Mammary epithelial cell (primary cell): ENCODE measurements at regions not wholly inside any gene's neighbourhood (a gene's known extent, or its start where the extent isn't known, plus 50 kb on each side); places are given as distances from the start of the nearest gene placed in this dataset.

Experiments used
- CTCF ChIP-seq, 2 donors: IDR thresholded peaks in 1 of 2; conservative IDR thresholded peaks in 1 of 2; 2 replicates each; pipeline ENCODE4 v1.5.1; 2011 to 2012; ENCODE audit warnings: inconsistent platforms in 2 of 2, low read length in 2 of 2, mild to moderate bottlenecking in 2 of 2, control low read depth in 1 of 2, low read depth in 1 of 2; ENCODE audit not compliant: insufficient read depth in 1 of 2; ENCODE audit errors: extremely low read depth in 1 of 2
- EZH2 ChIP-seq: IDR thresholded peaks from 2 replicates; pipeline ENCODE4 v1.6.1; 2012; ENCODE audit warnings: low read length, inconsistent platforms, borderline replicate concordance

- TF ChIP-seq EZH2 (no peak), CTCF (conservative IDR thresholded peaks at IDR 0.05 in 1 of 2, IDR thresholded peaks at IDR 0.05 in 1 of 2; ENCODE audit: extremely low read depth in 1 of 2, insufficient read depth in 1 of 2, low read depth in 1 of 2, low read length in 2 of 2) (no peak)
Observed at GRCh38 chr18:56402872-56403516, 235.4 kb downstream of the TXNL1 start.
